Mesenchymal stem cell (in vitro differentiated cells and primary cell): ENCODE measurements at regions not wholly inside any gene's neighbourhood (a gene's known extent, or its start where the extent isn't known, plus 50 kb on each side); places are given as distances from the start of the nearest gene placed in this dataset.

Experiments
- DNase-seq: peaks from one replicate; pipeline ENCODE4 v3.0.0-alpha.2; 2013
- H2AFZ ChIP-seq: one replicate; pipeline ENCODE4 v1.6.1; 2013; ENCODE audit warnings: low read depth, mild to moderate bottlenecking, control low read depth, inconsistent platforms, low read length, moderate library complexity
- H2AK5ac ChIP-seq: 2 replicates; pipeline ENCODE4 v1.6.1; 2013; ENCODE audit warnings: low read length, moderate library complexity, mild to moderate bottlenecking, inconsistent platforms; ENCODE audit not compliant: severe bottlenecking
- H2BK120ac ChIP-seq: one replicate; pipeline ENCODE4 v1.6.1; 2013; ENCODE audit warnings: low read depth, mild to moderate bottlenecking, inconsistent platforms, low read length, moderate library complexity
- H2BK12ac ChIP-seq, 2 experiments: one replicate each; pipeline ENCODE4 v1.6.1; 2013; ENCODE audit warnings: inconsistent platforms in 2 of 2, low read length in 2 of 2, mild to moderate bottlenecking in 2 of 2, moderate library complexity in 2 of 2, control low read depth in 1 of 2
- H2BK15ac ChIP-seq: one replicate; pipeline ENCODE4 v1.6.1; 2013; ENCODE audit warnings: mild to moderate bottlenecking, low read depth, inconsistent platforms; ENCODE audit not compliant: poor library complexity, severe bottlenecking
- H2BK5ac ChIP-seq: 2 replicates; pipeline ENCODE4 v1.6.1; 2013; ENCODE audit warnings: low read depth, mild to moderate bottlenecking, low read length, control low read depth, inconsistent platforms; ENCODE audit not compliant: poor library complexity, severe bottlenecking
- H3K14ac ChIP-seq, 2 experiments: one replicate each; pipeline ENCODE4 v1.6.1; 2013; ENCODE audit warnings: inconsistent platforms in 2 of 2, low read length in 2 of 2, control low read depth in 1 of 2, mild to moderate bottlenecking in 1 of 2, moderate library complexity in 1 of 2
- H3K18ac ChIP-seq, 2 experiments: one replicate each; pipeline ENCODE4 v1.6.1; 2013; ENCODE audit warnings: inconsistent platforms in 2 of 2, low read length in 2 of 2, control low read depth in 1 of 2, low read depth in 1 of 2, mild to moderate bottlenecking in 1 of 2
- H3K23ac ChIP-seq, 2 experiments: one replicate each; pipeline ENCODE4 v1.6.1; 2013; ENCODE audit warnings: inconsistent platforms in 2 of 2, low read length in 2 of 2, mild to moderate bottlenecking in 2 of 2, moderate library complexity in 2 of 2, control low read depth in 1 of 2
- H3K27ac ChIP-seq: 2 replicates; pipeline ENCODE4 v1.5.1; 2013; ENCODE audit warnings: mild to moderate bottlenecking, moderate library complexity, low read length, control low read depth, inconsistent platforms; ENCODE audit not compliant: poor library complexity, severe bottlenecking
- H3K27me3 ChIP-seq, 2 experiments: 2 replicates each; pipeline versions ENCODE4 v1.6.1 to v1.7.0; 2013; ENCODE audit warnings: low read length in 2 of 2, mild to moderate bottlenecking in 2 of 2, moderate library complexity in 2 of 2, control low read depth in 1 of 2, inconsistent platforms in 1 of 2; ENCODE audit not compliant: control insufficient read depth in 1 of 2, insufficient read depth in 1 of 2
- H3K36me3 ChIP-seq, 2 experiments: 2 replicates each; pipeline versions ENCODE4 v1.6.1 to v1.7.0; 2013; ENCODE audit warnings: low read length in 2 of 2, control low read depth in 1 of 2, inconsistent platforms in 1 of 2, low read depth in 1 of 2, mild to moderate bottlenecking in 1 of 2; ENCODE audit not compliant: insufficient read depth in 2 of 2, control insufficient read depth in 1 of 2
- H3K4ac ChIP-seq, 2 experiments: one replicate each; pipeline ENCODE4 v1.6.1; 2013; ENCODE audit warnings: inconsistent platforms in 2 of 2, low read length in 2 of 2, mild to moderate bottlenecking in 2 of 2, moderate library complexity in 2 of 2, control low read depth in 1 of 2, low read depth in 1 of 2
- H3K4me1 ChIP-seq: 2 replicates; pipeline ENCODE4 v1.6.1; 2013; ENCODE audit warnings: low read depth, low read length, control low read depth; ENCODE audit not compliant: control insufficient read depth, insufficient read depth
- H3K4me2 ChIP-seq: 2 replicates; pipeline ENCODE4 v1.6.1; 2013; ENCODE audit warnings: low read length, mild to moderate bottlenecking, inconsistent platforms; ENCODE audit not compliant: poor library complexity, severe bottlenecking
- H3K4me3 ChIP-seq, 2 experiments: 2 replicates each; pipeline versions ENCODE4 v1.5.1 to v1.7.0; 2013; ENCODE audit warnings: low read length in 2 of 2, mild to moderate bottlenecking in 2 of 2, control low read depth in 1 of 2, low read depth in 1 of 2; ENCODE audit not compliant: insufficient read depth in 1 of 2
- H3K79me1 ChIP-seq: replicated peaks from 2 replicates; pipeline ENCODE4 v1.6.1; 2013; ENCODE audit warnings: mild to moderate bottlenecking, control low read depth, low read length, inconsistent platforms; ENCODE audit not compliant: poor library complexity, severe bottlenecking
- H3K9ac ChIP-seq: 2 replicates; pipeline ENCODE4 v1.7.0; 2013; ENCODE audit warnings: mild to moderate bottlenecking, low read length, moderate library complexity
- H3K9me3 ChIP-seq: 2 replicates; pipeline ENCODE4 v1.7.0; 2013; ENCODE audit warnings: mild to moderate bottlenecking, low read length; ENCODE audit not compliant: control insufficient read depth
- H4K8ac ChIP-seq: one replicate; pipeline ENCODE4 v1.6.1; 2013; ENCODE audit warnings: inconsistent platforms, mild to moderate bottlenecking, low read length, moderate library complexity
- H4K91ac ChIP-seq: one replicate; pipeline ENCODE4 v1.6.1; 2013; ENCODE audit warnings: mild to moderate bottlenecking, low read length, inconsistent platforms
- WGBS: methylation state at CpG from one replicate; pipeline ENCODE4 v1.1.7; 2013; ENCODE audit warnings: mixed read lengths; 5-methylcytosine and 5-hydroxymethylcytosine counted together

- H4K91ac ChIP-seq, result no peak overlapping the region
- no peak overlapping the region for H2BK15ac ChIP-seq
- no peak overlapping the region for H3K4ac ChIP-seq
- no peak overlapping the region for H3K18ac ChIP-seq
- H4K8ac ChIP-seq, result no peak overlapping the region
- no peaks in the 10 kb centered on the region for H3K4me1 ChIP-seq
- H2BK5ac ChIP-seq, result no peak overlapping the region
- H2AK5ac ChIP-seq, result no peak overlapping the region
- H2AFZ ChIP-seq, result no peak overlapping the region
- DNase-seq, result no peak
- 79% methylated on average over 11 of the region's 13 CpGs for WGBS
- H3K9ac ChIP-seq, result no peak overlapping the region
- H2BK120ac ChIP-seq, result no peak overlapping the region
- H3K23ac ChIP-seq, result no peak overlapping the region
- no peak overlapping the region for H3K4me3 ChIP-seq
- peaks cover 4% of the 10 kb centered on the region for H3K9me3 ChIP-seq
- H3K36me3 ChIP-seq, result no peaks in the 10 kb centered on the region
- no peak overlapping the region for H3K14ac ChIP-seq
- no peak overlapping the region for H3K27ac ChIP-seq
- H3K27me3 ChIP-seq, result peaks cover 0 to 29% of the 10 kb centered on the region in 2 experiments
- no peak overlapping the region for H2BK12ac ChIP-seq
- H3K79me1 ChIP-seq, result no peaks in the 10 kb centered on the region
- no peak overlapping the region for H3K4me2 ChIP-seq
Measured at GRCh38 chr4:184941671-184942418, 76.4 kb upstream of the HELT start.

GRCh38 chr4:184942444-184943425 lies 75.6 kb upstream of the HELT start:
- DNase-seq, result no peak
- no peak overlapping the region for H3K9ac ChIP-seq

GRCh38 chr4:184949020-184949419 lies 69.3 kb upstream of the HELT start:
- H4K91ac ChIP-seq, result peak overlapping the region; percentile 61

More at GRCh38 chr4:184942444-184943425, 75.6 kb upstream of the HELT start:
- Histone ChIP-seq H2BK15ac (no peak overlapping the region), H2BK120ac (no peak overlapping the region), H3K4me1 (no peaks in the 10 kb centered on the region), H3K27me3 (peaks cover 0 to 26% of the 10 kb centered on the region in 2 experiments), H3K4me2 (no peak overlapping the region), H4K8ac (no peak overlapping the region), H2BK5ac (no peak overlapping the region), H3K4ac (no peak overlapping the region), H3K23ac (no peak overlapping the region), H2AK5ac (no peak overlapping the region), H3K79me1 (no peaks in the 10 kb centered on the region), H3K18ac (no peak overlapping the region), H2BK12ac (no peak overlapping the region), H2AFZ (no peak overlapping the region), H3K14ac (no peak overlapping the region), H3K27ac (no peak overlapping the region), H3K9me3 (peaks cover 4% of the 10 kb centered on the region), H4K91ac (no peak overlapping the region), H3K4me3 (no peak overlapping the region), H3K36me3 (no peaks in the 10 kb centered on the region)
- 87% methylated on average over 12 of the region's 13 CpGs for WGBS

More at GRCh38 chr4:184949020-184949419, 69.3 kb upstream of the HELT start:
- 62% methylated on average over 3 of the region's 3 CpGs for WGBS
- Histone ChIP-seq H4K8ac (no peak overlapping the region), H2AK5ac (no peak overlapping the region), H3K27ac (no peak overlapping the region), H3K4ac (no peak overlapping the region), H3K36me3 (no peaks in the 10 kb centered on the region), H2BK12ac (no peak overlapping the region), H3K9ac (no peak overlapping the region), H3K4me1 (no peaks in the 10 kb centered on the region), H2AFZ (no peak overlapping the region), H3K18ac (no peak overlapping the region), H2BK15ac (no peak overlapping the region), H3K4me2 (no peak overlapping the region), H2BK5ac (no peak overlapping the region), H2BK120ac (no peak overlapping the region), H3K23ac (no peak overlapping the region), H3K79me1 (no peaks in the 10 kb centered on the region), H3K9me3 (no peaks in the 10 kb centered on the region), H3K27me3 (peaks cover 6 to 48% of the 10 kb centered on the region in 2 experiments), H3K4me3 (no peak overlapping the region), H3K14ac (no peak overlapping the region)
- no peak for DNase-seq
